SU-DHL-6 (cell line): ENCODE measurements at regions not wholly inside any gene's neighbourhood (a gene's known extent, or its start where the extent isn't known, plus 50 kb on each side); places are given as distances from the start of the nearest gene placed in this dataset.

Experiments used
- H2AFZ ChIP-seq: fragments of 200-600 bp; sonication (generic); 2 replicates; pipeline ENCODE4 v1.6.1; 2014; ENCODE audit warnings: low read depth, mild to moderate bottlenecking, moderate library complexity, mixed read lengths, antibody characterized with exemption, low read length; ENCODE audit not compliant: severe bottlenecking
- H3F3A ChIP-seq: fragments of 200-600 bp; shearing (Covaris generic); 2 replicates; pipeline ENCODE4 v1.6.0; 2016; ENCODE audit warnings: antibody characterized with exemption, mild to moderate bottlenecking; ENCODE audit not compliant: insufficient read depth
- H3K27ac ChIP-seq: fragments of 200-600 bp; sonication (generic); 2 replicates; pipeline ENCODE4 v1.5.1; 2016; ENCODE audit warnings: low read depth, mild to moderate bottlenecking, low read length, moderate library complexity, mixed read lengths
- H3K27me3 ChIP-seq: fragments of 200-600 bp; sonication (generic), shearing (Covaris generic); 2 replicates; pipeline ENCODE4 v1.6.0; 2014; ENCODE audit warnings: mild to moderate bottlenecking, low read length
- H3K36me3 ChIP-seq: fragments of 200-600 bp; sonication (generic); 2 replicates; pipeline ENCODE4 v1.6.1; 2014; ENCODE audit warnings: mild to moderate bottlenecking, low read length, mixed read lengths
- H3K4me2 ChIP-seq: fragments of 300-600, 200-600 bp; shearing (Covaris generic), sonication (generic); 2 replicates; pipeline ENCODE4 v1.6.0; 2014; ENCODE audit warnings: low read length, low read depth, mild to moderate bottlenecking; ENCODE audit not compliant: poor library complexity, severe bottlenecking
- H3K4me3 ChIP-seq: fragments of 200-600 bp; sonication (generic); 2 replicates; pipeline ENCODE4 v1.5.1; 2014; ENCODE audit warnings: antibody characterized with exemption, low read length, mild to moderate bottlenecking, mixed read lengths; ENCODE audit not compliant: insufficient read depth, poor library complexity, severe bottlenecking
- H3K79me2 ChIP-seq: fragments of 200-600 bp; sonication (generic); 2 replicates; pipeline ENCODE4 v1.6.1; 2014; ENCODE audit warnings: mild to moderate bottlenecking, low read length, moderate library complexity; ENCODE audit not compliant: insufficient read depth
- H3K9ac ChIP-seq: fragments of 200-600 bp; sonication (generic); 2 replicates; pipeline ENCODE4 v1.7.0; 2014; ENCODE audit warnings: mild to moderate bottlenecking, low read length
- H3K9me2 ChIP-seq: fragments of 200-600 bp; sonication (generic); replicated peaks from 2 replicates; pipeline ENCODE4 v1.6.1; 2014; ENCODE audit warnings: low read length; ENCODE audit not compliant: insufficient read depth
- H3K9me3 ChIP-seq: fragments of 200-600 bp; sonication (generic); 2 replicates; pipeline ENCODE4 v1.6.1; 2014; ENCODE audit warnings: low read length, mixed read lengths; ENCODE audit not compliant: insufficient read depth
- H4K20me1 ChIP-seq: fragments of 200-600 bp; sonication (generic); 2 replicates; pipeline ENCODE4 v1.6.1; 2014; ENCODE audit warnings: low read depth, mild to moderate bottlenecking, antibody characterized with exemption, low read length, moderate library complexity, mixed read lengths
- EZH2phosphoT487 ChIP-seq: fragments of 200-600 bp; sonication (generic), shearing (Covaris generic); conservative IDR thresholded peaks from 2 replicates; pipeline ENCODE4 v1.6.1; 2018; ENCODE audit warnings: mild to moderate bottlenecking, antibody characterized with exemption, low read length, moderate library complexity, mixed read lengths
- TF ChIP-seq, protein P1 (sequence below): fragments of 200-600 bp; sonication (generic); IDR thresholded peaks from one replicate; pipeline ENCODE4 v1.5.1; 2017; ENCODE audit warnings: antibody characterized with exemption, mild to moderate bottlenecking, low read length, moderate library complexity; ENCODE audit not compliant: insufficient read depth, poor library complexity, severe bottlenecking

DNA sequence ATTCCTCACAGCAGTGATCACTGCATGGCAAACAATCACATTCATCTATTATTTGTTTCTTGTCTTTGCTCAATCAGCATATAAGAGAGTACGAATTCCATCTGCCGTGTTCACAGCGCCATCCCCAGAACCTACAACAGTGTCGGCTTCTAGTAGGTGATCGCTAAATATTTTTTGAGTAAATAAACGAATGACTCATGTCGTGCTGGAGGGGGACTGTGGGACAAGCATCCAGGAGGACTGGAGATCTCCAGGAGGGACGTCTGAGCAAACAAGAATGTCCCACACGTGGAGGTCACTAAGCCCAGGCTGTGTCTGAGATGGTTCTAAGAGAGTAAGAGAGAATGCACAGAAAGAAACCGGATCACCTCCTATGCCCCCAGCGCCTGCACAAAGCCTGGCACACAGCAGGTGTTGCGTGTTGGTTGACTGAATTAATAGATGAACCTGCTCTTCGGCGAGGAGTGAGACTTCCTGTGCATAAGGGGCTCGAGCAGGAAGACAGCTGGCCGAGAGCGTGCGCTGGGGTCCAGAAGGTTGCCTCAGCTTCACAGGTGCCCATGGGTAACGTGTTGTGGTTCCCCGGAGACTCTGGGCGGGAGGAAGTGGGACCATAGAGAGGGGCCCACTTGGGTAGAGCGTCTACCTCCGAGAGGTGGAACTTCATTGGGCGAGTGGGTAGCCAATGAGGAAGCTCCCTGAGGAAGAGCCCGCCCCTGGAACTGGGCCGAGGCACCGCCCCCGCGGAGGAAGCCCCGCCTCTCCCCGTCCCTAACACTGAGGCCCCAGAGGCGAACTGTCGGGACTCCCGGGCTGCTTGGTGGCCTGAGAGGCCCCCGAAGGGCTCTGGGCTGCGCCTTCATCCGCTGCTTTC lies 193.0 kb downstream of the MELK start:
- H2AFZ ChIP-seq = peak overlapping the region; percentile 81
- H3K9ac ChIP-seq = peak overlapping the region; percentile 39
- H3F3A ChIP-seq = peaks cover 13% of the 10 kb centered on the region
- H3K36me3 ChIP-seq = no peaks in the 10 kb centered on the region
- no peaks in the 10 kb centered on the region for H3K9me3 ChIP-seq
- peak overlapping the region; percentile 41 for H3K4me3 ChIP-seq
- H3K9me2 ChIP-seq = no peaks in the 10 kb centered on the region
- TF ChIP-seq EZH2phosphoT487 = no peak
- TF ChIP-seq, protein P1, sequence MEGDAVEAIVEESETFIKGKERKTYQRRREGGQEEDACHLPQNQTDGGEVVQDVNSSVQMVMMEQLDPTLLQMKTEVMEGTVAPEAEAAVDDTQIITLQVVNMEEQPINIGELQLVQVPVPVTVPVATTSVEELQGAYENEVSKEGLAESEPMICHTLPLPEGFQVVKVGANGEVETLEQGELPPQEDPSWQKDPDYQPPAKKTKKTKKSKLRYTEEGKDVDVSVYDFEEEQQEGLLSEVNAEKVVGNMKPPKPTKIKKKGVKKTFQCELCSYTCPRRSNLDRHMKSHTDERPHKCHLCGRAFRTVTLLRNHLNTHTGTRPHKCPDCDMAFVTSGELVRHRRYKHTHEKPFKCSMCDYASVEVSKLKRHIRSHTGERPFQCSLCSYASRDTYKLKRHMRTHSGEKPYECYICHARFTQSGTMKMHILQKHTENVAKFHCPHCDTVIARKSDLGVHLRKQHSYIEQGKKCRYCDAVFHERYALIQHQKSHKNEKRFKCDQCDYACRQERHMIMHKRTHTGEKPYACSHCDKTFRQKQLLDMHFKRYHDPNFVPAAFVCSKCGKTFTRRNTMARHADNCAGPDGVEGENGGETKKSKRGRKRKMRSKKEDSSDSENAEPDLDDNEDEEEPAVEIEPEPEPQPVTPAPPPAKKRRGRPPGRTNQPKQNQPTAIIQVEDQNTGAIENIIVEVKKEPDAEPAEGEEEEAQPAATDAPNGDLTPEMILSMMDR = no peak
- peak overlapping the region; percentile 81 for H3K27ac ChIP-seq
- H3K4me2 ChIP-seq = peak overlapping the region; percentile 55
- no peaks in the 10 kb centered on the region for H4K20me1 ChIP-seq
- H3K27me3 ChIP-seq = no peaks in the 10 kb centered on the region
- H3K79me2 ChIP-seq = no peaks in the 10 kb centered on the region

- Histone ChIP-seq H3K27me3 (no peaks in the 10 kb centered on the region), H4K20me1 (no peaks in the 10 kb centered on the region), H3K9me2 (no peaks in the 10 kb centered on the region), H3K4me2 (no peak overlapping the region), H3K27ac (no peak overlapping the region), H3K9me3 (no peaks in the 10 kb centered on the region), H3K36me3 (no peaks in the 10 kb centered on the region), H3K79me2 (no peaks in the 10 kb centered on the region), H3K4me3 (no peak overlapping the region), H3F3A (peaks cover 13% of the 10 kb centered on the region), H3K9ac (no peak overlapping the region), H2AFZ (no peak overlapping the region)
- TF ChIP-seq, protein P1 = no peak
- TF ChIP-seq EZH2phosphoT487 = no peak
Measured at GRCh38 chr9:36768677-36769076, 196.0 kb downstream of the MELK start.

GRCh38 chr9:36770025-36770424 lies 197.3 kb downstream of the MELK start:
- no peak for TF ChIP-seq EZH2phosphoT487
- TF ChIP-seq, protein P1 = no peak
- no peaks in the 10 kb centered on the region for H4K20me1 ChIP-seq
- H3F3A ChIP-seq = peaks cover 11% of the 10 kb centered on the region
- no peaks in the 10 kb centered on the region for H3K9me2 ChIP-seq
- no peaks in the 10 kb centered on the region for H3K36me3 ChIP-seq
- no peak overlapping the region for H3K27ac ChIP-seq
- no peaks in the 10 kb centered on the region for H3K79me2 ChIP-seq
- no peaks in the 10 kb centered on the region for H3K27me3 ChIP-seq
- no peak overlapping the region for H3K4me3 ChIP-seq
- H2AFZ ChIP-seq = no peak overlapping the region
- no peaks in the 10 kb centered on the region for H3K9me3 ChIP-seq
- no peak overlapping the region for H3K4me2 ChIP-seq
- H3K9ac ChIP-seq = no peak overlapping the region
